HG02973 (cell line): ENCODE measurements at regions not wholly inside any gene's neighbourhood (a gene's known extent, or its start where the extent isn't known, plus 50 kb on each side); places are given as distances from the start of the nearest gene placed in this dataset.
A peak's percentile ranks its signal among the peaks of the same experiment; 100 is the strongest.
"Not testable (repeated sequence)": the region's sequence is repeated elsewhere in the genome, so short reads cannot be mapped to it uniquely, and the experiment has no call there.

Source experiments
- ATAC-seq: cut with Tn5 transposase; IDR thresholded peaks from one replicate; pipeline ENCODE4 v1.9.1; 2021; ENCODE audit warnings: moderate library complexity; ENCODE audit not compliant: unreplicated experiment

DNA sequence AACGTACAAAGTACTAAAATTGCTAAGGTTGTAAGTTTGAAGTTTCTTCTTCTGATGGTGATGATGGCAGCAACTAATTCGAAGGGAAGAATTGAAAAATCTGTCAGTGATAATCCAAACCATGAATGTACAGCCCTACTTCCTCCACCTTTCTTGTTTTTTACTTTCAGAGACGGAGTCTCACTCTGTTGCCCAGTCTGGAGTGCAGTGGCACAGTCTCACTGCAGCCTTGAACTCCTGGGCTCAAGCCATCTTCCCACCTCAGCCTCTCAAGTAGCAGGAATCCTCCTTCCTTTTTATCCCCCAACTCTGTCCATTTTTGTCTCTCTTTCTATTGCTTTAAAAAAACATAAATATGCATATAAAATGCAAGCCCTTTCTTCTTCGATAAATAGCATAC, 112.3 kb upstream of the SOX21 start:
- ATAC-seq = no peak

DNA sequence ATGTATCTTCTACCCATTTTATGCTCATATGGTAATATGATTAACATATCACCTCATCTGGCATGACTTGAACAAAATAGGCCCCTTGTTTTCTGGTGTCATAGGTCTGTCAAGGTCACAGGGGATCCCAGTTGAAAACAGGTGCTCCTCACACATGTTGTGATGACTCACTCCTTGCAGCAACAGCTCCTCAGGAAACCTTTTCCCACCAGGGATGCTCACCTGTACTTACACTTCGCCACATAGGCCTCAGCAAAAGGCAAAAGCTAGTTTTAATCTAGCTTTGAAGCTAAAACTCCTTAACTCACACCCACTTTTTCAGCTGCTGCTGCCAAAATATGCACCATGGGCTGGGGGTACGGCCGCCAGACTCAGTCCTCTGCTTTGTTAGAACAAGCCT, 110.0 kb upstream of the SOX21 start:
- ATAC-seq = no peak

DNA sequence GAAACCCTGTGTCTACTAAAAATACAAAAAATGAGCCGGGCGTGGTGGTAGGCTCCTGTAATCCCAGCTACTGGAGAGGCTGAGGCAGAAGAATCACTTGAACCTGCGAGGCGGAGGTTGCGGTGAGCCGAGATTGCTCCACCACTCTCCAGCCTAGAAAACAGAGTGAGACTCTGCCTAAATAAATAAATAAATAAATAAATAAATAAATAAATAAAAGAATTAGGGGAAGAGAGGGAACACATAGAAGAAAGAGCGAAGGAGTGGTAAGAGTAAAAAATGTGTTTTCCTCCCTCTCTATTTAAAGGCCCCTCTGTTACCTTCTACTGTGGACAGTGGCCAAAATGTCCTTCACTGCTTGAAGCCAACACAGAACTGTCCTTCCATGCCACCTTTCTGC, 103.9 kb upstream of the SOX21 start:
- ATAC-seq = no peak

- peak; percentile 75 for ATAC-seq
Observed at GRCh38 chr13:94813920-94814475, 101.7 kb upstream of the SOX21 start.

GRCh38 chr13:94811753-94812152, 99.4 kb upstream of the SOX21 start:
- ATAC-seq = no peak

DNA sequence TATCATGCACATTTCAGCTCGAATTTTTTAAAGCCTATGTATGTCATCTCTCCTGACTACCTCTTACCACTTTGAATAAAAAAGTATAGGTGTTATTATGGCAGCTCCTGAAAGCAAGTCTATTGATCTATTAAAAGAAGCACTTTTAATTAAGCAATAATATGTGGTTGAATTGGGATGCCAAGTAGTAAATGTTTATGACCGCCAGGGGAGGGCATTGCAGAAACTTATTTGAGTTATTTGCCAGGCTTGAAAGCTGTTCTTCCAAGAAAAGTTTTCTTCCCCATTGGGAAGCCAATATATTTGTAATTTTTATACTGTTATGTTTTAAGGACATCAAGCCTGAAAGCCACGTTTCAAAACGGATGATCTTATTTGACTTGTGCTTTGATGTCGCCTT, 88.1 kb upstream of the SOX21 start:
- no peak for ATAC-seq

DNA sequence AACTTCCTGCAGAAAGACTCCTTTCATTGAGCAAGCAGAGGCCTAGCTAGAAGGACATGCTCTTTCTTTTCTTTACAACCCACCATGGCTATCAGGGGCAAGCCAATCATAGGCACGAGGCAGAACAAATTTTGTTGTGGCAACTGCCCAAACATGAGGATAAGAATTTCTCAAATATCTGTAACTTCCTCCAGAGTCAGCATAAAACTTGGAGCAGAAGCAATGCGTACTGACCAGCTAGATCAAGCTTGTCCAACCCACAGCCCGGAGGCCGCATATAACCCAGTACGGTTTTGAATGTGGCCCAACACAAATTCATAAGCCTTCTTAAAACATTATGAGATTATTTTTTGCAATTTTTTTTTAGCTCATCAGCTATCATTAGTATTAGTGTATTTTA, 87.0 kb upstream of the SOX21 start:
- ATAC-seq = no peak

- no peak for ATAC-seq
Observed at GRCh38 chr13:94798738-94799137, 86.4 kb upstream of the SOX21 start.

DNA sequence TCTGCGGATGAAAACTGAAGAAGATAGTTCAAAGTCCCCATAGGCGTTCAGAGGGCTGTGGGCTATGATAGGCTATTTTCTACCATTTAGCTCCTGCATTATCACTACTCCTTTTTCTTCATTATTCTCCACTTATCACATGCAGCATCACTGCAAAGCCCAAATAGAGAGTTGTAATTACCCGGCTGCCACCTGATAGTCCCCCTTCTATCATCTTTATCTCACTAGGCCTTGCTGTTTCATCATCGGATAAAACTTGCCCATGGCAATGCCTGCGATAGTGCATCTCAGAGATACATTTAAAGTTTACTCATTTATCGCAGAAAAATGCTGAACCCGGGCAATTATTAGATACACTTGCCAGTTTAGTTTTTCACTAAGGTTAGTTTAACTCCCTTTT, 82.9 kb upstream of the SOX21 start:
- ATAC-seq = no peak

DNA sequence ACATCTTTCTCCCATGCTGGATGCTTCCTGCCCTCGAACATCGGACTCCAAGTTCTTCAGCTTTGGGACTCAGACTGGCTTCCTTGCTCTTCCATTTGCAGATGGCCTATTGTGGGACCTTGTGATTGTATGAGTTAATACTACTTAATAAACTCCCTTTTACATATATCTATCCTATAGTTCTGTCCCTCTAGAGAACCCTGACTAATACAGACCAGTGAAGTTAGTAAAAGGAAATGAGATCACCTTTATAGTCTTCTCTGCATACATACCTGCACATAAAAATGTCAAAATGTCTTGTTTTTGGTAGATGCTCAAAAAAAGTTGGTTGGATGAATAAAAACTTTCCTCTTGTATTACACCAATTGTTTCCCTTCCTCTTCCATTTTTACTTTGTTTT, 73.9 kb upstream of the SOX21 start:
- not testable (repeated sequence) for ATAC-seq

DNA sequence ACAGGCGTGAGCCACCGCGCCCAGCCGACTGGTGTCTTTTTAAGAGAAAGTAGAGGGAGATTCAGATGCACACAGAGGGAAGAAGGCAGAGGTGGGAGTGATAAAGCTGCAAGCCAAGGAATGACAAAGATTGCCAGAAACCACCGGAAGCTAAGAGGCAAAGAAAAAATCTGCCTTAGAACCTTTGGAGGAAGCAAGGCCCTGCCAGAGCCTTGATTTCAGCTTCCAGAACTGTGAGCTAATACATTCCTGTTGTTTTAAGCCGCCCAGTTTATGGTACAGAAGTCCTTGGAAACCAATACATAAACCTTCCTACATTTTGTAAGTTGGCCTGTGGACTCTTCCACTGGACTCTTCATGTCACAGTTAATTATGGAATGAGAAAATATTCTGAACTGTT, 71.7 kb upstream of the SOX21 start:
- ATAC-seq = no peak

DNA sequence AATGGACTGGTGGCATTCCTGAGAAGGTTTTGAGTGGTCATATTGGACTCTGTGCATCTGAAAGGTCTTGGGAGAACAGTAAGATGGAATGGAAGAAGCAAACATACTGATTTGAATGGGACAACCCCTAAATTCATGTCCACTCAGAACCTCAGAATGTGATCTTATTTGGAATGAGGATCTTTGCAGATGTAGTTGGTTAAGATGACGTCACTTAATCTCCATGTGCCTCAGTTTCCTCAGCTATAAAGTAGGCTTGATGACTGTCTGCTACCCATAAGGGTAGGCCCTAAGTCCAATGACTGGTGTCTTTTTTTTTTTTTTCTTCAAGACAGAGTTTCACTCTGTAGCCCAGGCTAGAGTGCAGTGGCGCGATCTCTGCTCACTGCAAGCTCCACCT, 71.1 kb upstream of the SOX21 start:
- no peak for ATAC-seq

GRCh38 chr13:94780421-94780820, 68.1 kb upstream of the SOX21 start:
- no peak for ATAC-seq

GRCh38 chr13:94778986-94779385, 66.6 kb upstream of the SOX21 start:
- no peak for ATAC-seq

- no peak for ATAC-seq
Observed at GRCh38 chr13:94778585-94778984, 66.2 kb upstream of the SOX21 start.

- ATAC-seq = no peak
Observed at GRCh38 chr13:94776956-94777355, 64.6 kb upstream of the SOX21 start.

- no peak for ATAC-seq
Observed at GRCh38 chr13:94776300-94776699, 64.0 kb upstream of the SOX21 start.

- no peak for ATAC-seq
Observed at GRCh38 chr13:94765814-94766213, 53.5 kb upstream of the SOX21 start.

- ATAC-seq = no peak
Observed at GRCh38 chr13:94764576-94765321, 52.4 kb upstream of the SOX21 start.
